ENCODE measurements at regions not wholly inside any gene's neighbourhood (a gene's known extent, or its start where the extent isn't known, plus 50 kb on each side); places are given as distances from the start of the nearest gene placed in this dataset.
"Not testable (repeated sequence)": the region's sequence is repeated elsewhere in the genome, so short reads cannot be mapped to it uniquely, and the experiment has no call there.

- no peaks in the 10 kb centered on the region for H3K4me1 ChIP-seq (ENCODE audit: low read depth)
- DNase-seq (ENCODE audit: low read depth in 1 of 2, low spot score in 1 of 2), result peak in 1 of 2 donors; percentile 31
- no peaks in the 10 kb centered on the region for H3K36me3 ChIP-seq
- no peaks in the 10 kb centered on the region for H3K9me3 ChIP-seq (ENCODE audit: low read depth)
- no peak overlapping the region for H3K27ac ChIP-seq
- no peak overlapping the region for H3K4me3 ChIP-seq
- no peak for TF ChIP-seq CTCF (IDR thresholded peaks at IDR 0.05; ENCODE audit: low read depth, low read length)
- H3K27me3 ChIP-seq, result no peaks in the 10 kb centered on the region
Measured at GRCh38 chr11:23919455-23919854, 577.4 kb upstream of the LUZP2 start.

- no peaks in the 10 kb centered on the region for H3K4me1 ChIP-seq (ENCODE audit: low read depth)
- TF ChIP-seq CTCF (IDR thresholded peaks at IDR 0.05; ENCODE audit: low read depth, low read length), result no peak
Measured at GRCh38 chr11:23923357-23923756, 573.5 kb upstream of the LUZP2 start.

GRCh38 chr11:23924226-23924625, 572.6 kb upstream of the LUZP2 start:
- no peaks in the 10 kb centered on the region for H3K27me3 ChIP-seq
- no peak overlapping the region for H3K4me3 ChIP-seq
- peak in 1 of 2 donors; percentile 2 for DNase-seq (ENCODE audit: low read depth in 1 of 2, low spot score in 1 of 2)
- H3K36me3 ChIP-seq, result no peaks in the 10 kb centered on the region
- H3K27ac ChIP-seq, result no peak overlapping the region
- H3K4me1 ChIP-seq (ENCODE audit: low read depth), result no peaks in the 10 kb centered on the region
- H3K9me3 ChIP-seq (ENCODE audit: low read depth), result no peaks in the 10 kb centered on the region
- TF ChIP-seq CTCF (IDR thresholded peaks at IDR 0.05; ENCODE audit: low read depth, low read length), result no peak

More at GRCh38 chr11:23923357-23923756, 573.5 kb upstream of the LUZP2 start:
- Histone ChIP-seq H3K9me3 (ENCODE audit: low read depth) (no peaks in the 10 kb centered on the region), H3K36me3 (no peaks in the 10 kb centered on the region), H3K4me3 (no peak overlapping the region), H3K27ac (no peak overlapping the region), H3K27me3 (no peaks in the 10 kb centered on the region)
- no peak for DNase-seq (ENCODE audit: low read depth in 1 of 2, low spot score in 1 of 2)

GRCh38 chr11:23931443-23931842, 565.4 kb upstream of the LUZP2 start:
- no peak for TF ChIP-seq CTCF (IDR thresholded peaks at IDR 0.05; ENCODE audit: low read depth, low read length)
- H3K27ac ChIP-seq, result no peak overlapping the region

GRCh38 chr11:23932485-23932898, 564.4 kb upstream of the LUZP2 start:
- Histone ChIP-seq H3K36me3 (no peaks in the 10 kb centered on the region), H3K4me1 (ENCODE audit: low read depth) (no peaks in the 10 kb centered on the region), H3K9me3 (ENCODE audit: low read depth) (no peaks in the 10 kb centered on the region), H3K4me3 (no peak overlapping the region), H3K27ac (no peak overlapping the region), H3K27me3 (no peaks in the 10 kb centered on the region)
- DNase-seq (ENCODE audit: low read depth in 1 of 2, low spot score in 1 of 2), result peak in 1 of 2 donors; percentile 63
- TF ChIP-seq CTCF (IDR thresholded peaks at IDR 0.05; ENCODE audit: low read depth, low read length), result no peak

More at GRCh38 chr11:23931443-23931842, 565.4 kb upstream of the LUZP2 start:
- no peak for DNase-seq (ENCODE audit: low read depth in 1 of 2, low spot score in 1 of 2)
- Histone ChIP-seq H3K9me3 (ENCODE audit: low read depth) (no peaks in the 10 kb centered on the region), H3K4me1 (ENCODE audit: low read depth) (no peaks in the 10 kb centered on the region), H3K4me3 (no peak overlapping the region), H3K27me3 (no peaks in the 10 kb centered on the region), H3K36me3 (no peaks in the 10 kb centered on the region)

GRCh38 chr11:23933721-23934120, 563.1 kb upstream of the LUZP2 start:
- Histone ChIP-seq H3K4me3 (no peak overlapping the region), H3K27ac (no peak overlapping the region), H3K27me3 (no peaks in the 10 kb centered on the region), H3K9me3 (ENCODE audit: low read depth) (no peaks in the 10 kb centered on the region), H3K36me3 (no peaks in the 10 kb centered on the region), H3K4me1 (ENCODE audit: low read depth) (no peaks in the 10 kb centered on the region)
- TF ChIP-seq CTCF (IDR thresholded peaks at IDR 0.05; ENCODE audit: low read depth, low read length), result no peak
- DNase-seq (ENCODE audit: low read depth in 1 of 2, low spot score in 1 of 2), result no peak

GRCh38 chr11:23934671-23935270, 562.1 kb upstream of the LUZP2 start:
- not testable (repeated sequence) for H3K27ac ChIP-seq; H3K4me1 ChIP-seq (ENCODE audit: low read depth); H3K4me3 ChIP-seq; H3K27me3 ChIP-seq; H3K36me3 ChIP-seq; H3K9me3 ChIP-seq (ENCODE audit: low read depth); DNase-seq (ENCODE audit: low read depth in 1 of 2, low spot score in 1 of 2)

GRCh38 chr11:23942117-23942815, 554.6 kb upstream of the LUZP2 start:
- DNase-seq (ENCODE audit: low read depth in 1 of 2, low spot score in 1 of 2); H3K36me3 ChIP-seq: not testable (repeated sequence)

More at GRCh38 chr11:23942117-23942815, 554.6 kb upstream of the LUZP2 start:
- H3K4me1 ChIP-seq (ENCODE audit: low read depth); H3K9me3 ChIP-seq (ENCODE audit: low read depth); H3K4me3 ChIP-seq; H3K27ac ChIP-seq; H3K27me3 ChIP-seq: not testable (repeated sequence)

Data from cardiac muscle cell (in vitro differentiated cells and primary cell).